LNCAP (cell line): ENCODE measurements at regions not wholly inside any gene's neighbourhood (a gene's known extent, or its start where the extent isn't known, plus 50 kb on each side); places are given as distances from the start of the nearest gene placed in this dataset.

Experiments used
- CTCF ChIP-seq: fragments of 450-650 bp; IDR thresholded peaks from 2 replicates; pipeline ENCODE4 v1.5.1; 2017; ENCODE audit warnings: mild to moderate bottlenecking

GRCh38 chr6:82063574-82063973 lies 184.0 kb downstream of the IBTK start:
- TF ChIP-seq CTCF, result no peak

- TF ChIP-seq CTCF, result no peak
Measured at GRCh38 chr6:82062219-82062618, 185.3 kb downstream of the IBTK start.

- TF ChIP-seq CTCF, result no peak
Measured at GRCh38 chr6:82057846-82058554, 189.5 kb downstream of the IBTK start.

GRCh38 chr6:82056567-82056966 lies 191.0 kb downstream of the IBTK start:
- TF ChIP-seq CTCF, result no peak

GRCh38 chr6:82045965-82046756 lies 201.4 kb downstream of the IBTK start:
- no peak for TF ChIP-seq CTCF

- peak; percentile 67 for TF ChIP-seq CTCF
Measured at GRCh38 chr6:82040405-82041221, 206.9 kb downstream of the IBTK start.

- no peak for TF ChIP-seq CTCF
Measured at GRCh38 chr6:82038631-82039030, 208.9 kb downstream of the IBTK start.
